Lower leg skin (tissue), 3 donors: ENCODE measurements at regions not wholly inside any gene's neighbourhood (a gene's known extent, or its start where the extent isn't known, plus 50 kb on each side); places are given as distances from the start of the nearest gene placed in this dataset.

Source experiments
- POLR2A ChIP-seq, 2 donors: fragments of 450-650 bp; IDR thresholded peaks; one replicate each; pipeline ENCODE4 v1.6.1; 2016 to 2017; ENCODE audit warnings: antibody characterized with exemption in 2 of 2, mild to moderate bottlenecking in 1 of 2, moderate library complexity in 1 of 2
- TF ChIP-seq, protein P1 (sequence below), 3 donors: fragments of 450-650 bp; IDR thresholded peaks; one replicate each; pipeline ENCODE4 v1.5.1; 2016; ENCODE audit warnings: antibody characterized with exemption in 3 of 3, mild to moderate bottlenecking in 3 of 3, moderate library complexity in 2 of 3

DNA sequence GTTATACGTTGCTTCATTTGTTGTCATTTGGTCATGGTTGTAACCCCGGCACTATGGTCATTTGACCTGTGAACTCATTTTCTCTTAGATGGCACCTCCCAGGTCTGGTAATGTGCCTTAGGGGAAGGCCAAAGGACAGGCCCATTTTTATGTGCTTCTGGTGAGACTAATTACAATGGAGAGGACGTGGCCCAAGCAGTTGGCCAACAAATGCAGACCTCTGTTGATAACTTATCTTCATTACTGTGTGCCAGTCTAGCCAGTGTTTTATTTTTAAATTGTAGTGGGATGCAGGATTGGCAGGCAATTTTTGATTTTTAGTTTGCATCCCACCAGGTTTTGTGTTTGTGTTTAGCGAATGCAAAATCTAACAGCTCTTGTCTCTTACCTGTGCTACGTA is 321.5 kb upstream of the AKR1E2 start:
- TF ChIP-seq, protein P1, sequence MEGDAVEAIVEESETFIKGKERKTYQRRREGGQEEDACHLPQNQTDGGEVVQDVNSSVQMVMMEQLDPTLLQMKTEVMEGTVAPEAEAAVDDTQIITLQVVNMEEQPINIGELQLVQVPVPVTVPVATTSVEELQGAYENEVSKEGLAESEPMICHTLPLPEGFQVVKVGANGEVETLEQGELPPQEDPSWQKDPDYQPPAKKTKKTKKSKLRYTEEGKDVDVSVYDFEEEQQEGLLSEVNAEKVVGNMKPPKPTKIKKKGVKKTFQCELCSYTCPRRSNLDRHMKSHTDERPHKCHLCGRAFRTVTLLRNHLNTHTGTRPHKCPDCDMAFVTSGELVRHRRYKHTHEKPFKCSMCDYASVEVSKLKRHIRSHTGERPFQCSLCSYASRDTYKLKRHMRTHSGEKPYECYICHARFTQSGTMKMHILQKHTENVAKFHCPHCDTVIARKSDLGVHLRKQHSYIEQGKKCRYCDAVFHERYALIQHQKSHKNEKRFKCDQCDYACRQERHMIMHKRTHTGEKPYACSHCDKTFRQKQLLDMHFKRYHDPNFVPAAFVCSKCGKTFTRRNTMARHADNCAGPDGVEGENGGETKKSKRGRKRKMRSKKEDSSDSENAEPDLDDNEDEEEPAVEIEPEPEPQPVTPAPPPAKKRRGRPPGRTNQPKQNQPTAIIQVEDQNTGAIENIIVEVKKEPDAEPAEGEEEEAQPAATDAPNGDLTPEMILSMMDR (IDR thresholded peaks at IDR 0.05): no peak
- TF ChIP-seq POLR2A (IDR thresholded peaks at IDR 0.05): no peak
